NCI-H2196 (cell line): ENCODE measurements at regions not wholly inside any gene's neighbourhood (a gene's known extent, or its start where the extent isn't known, plus 50 kb on each side); places are given as distances from the start of the nearest gene placed in this dataset.

Experiments used
- DNase-seq: peaks from one replicate; lab custom pipeline; 2025; ENCODE audit not compliant: unreplicated experiment; lab: John Stamatoyannopoulos, UW

- DNase-seq: no peak
Observed at GRCh38 chr22:49574205-49574880, 253.3 kb downstream of the BRD1 start.

GRCh38 chr22:49573109-49573765, 254.4 kb downstream of the BRD1 start:
- DNase-seq: no peak

GRCh38 chr22:49571326-49571725, 256.3 kb downstream of the BRD1 start:
- no peak for DNase-seq

- DNase-seq: no peak
Observed at GRCh38 chr22:49570032-49570848, 257.4 kb downstream of the BRD1 start.

- no peak for DNase-seq
Observed at GRCh38 chr22:49569286-49570031, 258.2 kb downstream of the BRD1 start.

- no peak for DNase-seq
Observed at GRCh38 chr22:49568751-49569285, 258.9 kb downstream of the BRD1 start.

- DNase-seq: no peak
Observed at GRCh38 chr22:49567899-49568750, 259.5 kb downstream of the BRD1 start.

GRCh38 chr22:49566693-49567092, 261.0 kb downstream of the BRD1 start:
- DNase-seq: no peak

GRCh38 chr22:49566141-49566541, 261.5 kb downstream of the BRD1 start:
- DNase-seq: no peak

GRCh38 chr22:49565516-49565855, 262.2 kb downstream of the BRD1 start:
- no peak for DNase-seq

- no peak for DNase-seq
Observed at GRCh38 chr22:49564666-49565515, 262.8 kb downstream of the BRD1 start.

- DNase-seq: no peak
Observed at GRCh38 chr22:49564054-49564453, 263.6 kb downstream of the BRD1 start.

GRCh38 chr22:49562685-49563249, 264.9 kb downstream of the BRD1 start:
- no peak for DNase-seq

- DNase-seq: no peak
Observed at GRCh38 chr22:49561976-49562375, 265.7 kb downstream of the BRD1 start.

- no peak for DNase-seq
Observed at GRCh38 chr22:49561338-49561737, 266.3 kb downstream of the BRD1 start.

- no peak for DNase-seq
Observed at GRCh38 chr22:49555526-49555925, 272.1 kb downstream of the BRD1 start.

GRCh38 chr22:49554741-49555140, 272.9 kb downstream of the BRD1 start:
- no peak for DNase-seq

- DNase-seq: no peak
Observed at GRCh38 chr22:49554296-49554625, 273.4 kb downstream of the BRD1 start.
